ENCODE measurements at regions not wholly inside any gene's neighbourhood (a gene's known extent, or its start where the extent isn't known, plus 50 kb on each side); places are given as distances from the start of the nearest gene placed in this dataset.
"Not testable (repeated sequence)": the region's sequence is repeated elsewhere in the genome, so short reads cannot be mapped to it uniquely, and the experiment has no call there.

- DNase-seq, result no peak
- Mint-ChIP-seq H3K4me1 (no peaks in the 10 kb centered on the region), H3K9me3 (peaks cover 0 to 20% (median 3%) of the 10 kb centered on the region in 7 donors), H3K4me3 (no peak overlapping the region), H3K27me3 (no peaks in the 10 kb centered on the region), H3K27ac (no peak overlapping the region), H3K36me3 (no peaks in the 10 kb centered on the region)
- Histone ChIP-seq H3K27ac (ENCODE audit: insufficient read depth, low read length, poor library complexity, severe bottlenecking) (no peak overlapping the region), H3K4me3 (ENCODE audit: low read depth, low read length) (no peak overlapping the region), H3K27me3 (ENCODE audit: control insufficient read depth, insufficient read depth, low read length) (no peaks in the 10 kb centered on the region), H3K36me3 (ENCODE audit: control insufficient read depth, insufficient read depth, low read length) (no peaks in the 10 kb centered on the region), H3K9me3 (ENCODE audit: control insufficient read depth in 2 of 2, low read length in 2 of 2) (peaks cover 0 to 1% of the 10 kb centered on the region in 2 experiments), H3K4me1 (ENCODE audit: control insufficient read depth, insufficient read depth, low read length, poor library complexity, severe bottlenecking) (no peaks in the 10 kb centered on the region)
- no peak for ATAC-seq (ENCODE audit: low read depth in 2 of 2)
Measured at GRCh38 chr2:49306925-49307324, 152.6 kb upstream of the FSHR start.

GRCh38 chr2:49298693-49299092 is 144.4 kb upstream of the FSHR start:
- H3K4me1 Mint-ChIP-seq; H3K27ac ChIP-seq (ENCODE audit: insufficient read depth, low read length, poor library complexity, severe bottlenecking); DNase-seq; H3K27ac Mint-ChIP-seq; H3K4me3 Mint-ChIP-seq; H3K4me3 ChIP-seq (ENCODE audit: low read depth, low read length); H3K27me3 ChIP-seq (ENCODE audit: control insufficient read depth, insufficient read depth, low read length); H3K36me3 Mint-ChIP-seq; ATAC-seq (ENCODE audit: low read depth in 2 of 2); H3K9me3 ChIP-seq (ENCODE audit: control insufficient read depth in 2 of 2, low read length in 2 of 2); H3K27me3 Mint-ChIP-seq; H3K9me3 Mint-ChIP-seq; H3K36me3 ChIP-seq (ENCODE audit: control insufficient read depth, insufficient read depth, low read length); H3K4me1 ChIP-seq (ENCODE audit: control insufficient read depth, insufficient read depth, low read length, poor library complexity, severe bottlenecking): not testable (repeated sequence)

DNA sequence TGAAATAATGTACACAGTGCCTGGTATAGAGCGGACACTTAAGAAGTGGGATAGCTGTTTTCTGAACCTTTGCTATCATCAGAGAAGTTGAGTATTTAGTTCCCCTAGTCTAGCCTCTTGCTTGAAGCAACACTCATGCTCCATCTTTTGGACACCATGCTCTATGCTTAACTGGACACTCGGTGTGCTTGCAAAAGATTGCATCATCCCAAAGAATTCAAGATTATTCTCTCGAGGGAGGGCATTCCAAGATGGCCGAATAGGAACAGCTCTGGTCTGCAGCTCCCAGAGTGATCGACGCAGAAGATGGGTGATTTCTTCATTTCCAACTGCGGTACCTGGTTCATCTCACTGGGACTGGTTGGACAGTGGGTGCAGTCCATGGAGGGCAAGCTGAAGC is 143.9 kb upstream of the FSHR start:
- Mint-ChIP-seq H3K27me3 (no peaks in the 10 kb centered on the region), H3K9me3 (peaks cover 0 to 9% (median 3%) of the 10 kb centered on the region in 7 donors), H3K4me1 (no peaks in the 10 kb centered on the region), H3K27ac (no peak overlapping the region), H3K4me3 (no peak overlapping the region), H3K36me3 (no peaks in the 10 kb centered on the region)
- Histone ChIP-seq H3K36me3 (ENCODE audit: control insufficient read depth, insufficient read depth, low read length) (no peaks in the 10 kb centered on the region), H3K4me1 (ENCODE audit: control insufficient read depth, insufficient read depth, low read length, poor library complexity, severe bottlenecking) (no peaks in the 10 kb centered on the region), H3K4me3 (ENCODE audit: low read depth, low read length) (no peak overlapping the region), H3K27ac (ENCODE audit: insufficient read depth, low read length, poor library complexity, severe bottlenecking) (no peak overlapping the region), H3K9me3 (ENCODE audit: control insufficient read depth in 2 of 2, low read length in 2 of 2) (peaks cover 0 to 3% of the 10 kb centered on the region in 2 experiments), H3K27me3 (ENCODE audit: control insufficient read depth, insufficient read depth, low read length) (no peaks in the 10 kb centered on the region)
- ATAC-seq (ENCODE audit: low read depth in 2 of 2), result no peak
- no peak for DNase-seq

GRCh38 chr2:49296107-49296867 is 142.0 kb upstream of the FSHR start:
- Mint-ChIP-seq H3K9me3 (peaks cover 0 to 13% (median 5%) of the 10 kb centered on the region in 7 donors), H3K27ac (no peak overlapping the region)
- no peak for DNase-seq

GRCh38 chr2:49294225-49294624 is 139.9 kb upstream of the FSHR start:
- H3K4me3 ChIP-seq (ENCODE audit: low read depth, low read length), result no peak overlapping the region
- H3K27me3 ChIP-seq (ENCODE audit: control insufficient read depth, insufficient read depth, low read length), result no peaks in the 10 kb centered on the region
- Mint-ChIP-seq H3K27me3 (no peaks in the 10 kb centered on the region), H3K27ac (no peak overlapping the region), H3K9me3 (peaks cover 0 to 8% (median 3%) of the 10 kb centered on the region in 7 donors), H3K4me1 (no peaks in the 10 kb centered on the region), H3K4me3 (no peak overlapping the region), H3K36me3 (no peaks in the 10 kb centered on the region)
- no peaks in the 10 kb centered on the region for H3K36me3 ChIP-seq (ENCODE audit: control insufficient read depth, insufficient read depth, low read length)
- H3K4me1 ChIP-seq (ENCODE audit: control insufficient read depth, insufficient read depth, low read length, poor library complexity, severe bottlenecking), result no peaks in the 10 kb centered on the region
- DNase-seq (no peak), ATAC-seq (ENCODE audit: low read depth in 2 of 2) (no peak)
- no peaks in the 10 kb centered on the region for H3K9me3 ChIP-seq (ENCODE audit: control insufficient read depth in 2 of 2, low read length in 2 of 2)
- no peak overlapping the region for H3K27ac ChIP-seq (ENCODE audit: insufficient read depth, low read length, poor library complexity, severe bottlenecking)

More at GRCh38 chr2:49296107-49296867, 142.0 kb upstream of the FSHR start:
- no peak for ATAC-seq (ENCODE audit: low read depth in 2 of 2)
- Histone ChIP-seq H3K36me3 (ENCODE audit: control insufficient read depth, insufficient read depth, low read length) (no peaks in the 10 kb centered on the region), H3K9me3 (ENCODE audit: control insufficient read depth in 2 of 2, low read length in 2 of 2) (peaks cover 0 to 3% of the 10 kb centered on the region in 2 experiments), H3K27ac (ENCODE audit: insufficient read depth, low read length, poor library complexity, severe bottlenecking) (no peak overlapping the region), H3K4me1 (ENCODE audit: control insufficient read depth, insufficient read depth, low read length, poor library complexity, severe bottlenecking) (no peaks in the 10 kb centered on the region), H3K4me3 (ENCODE audit: low read depth, low read length) (no peak overlapping the region), H3K27me3 (ENCODE audit: control insufficient read depth, insufficient read depth, low read length) (no peaks in the 10 kb centered on the region)
- no peaks in the 10 kb centered on the region for H3K4me1 Mint-ChIP-seq
- no peaks in the 10 kb centered on the region for H3K36me3 Mint-ChIP-seq
- no peaks in the 10 kb centered on the region for H3K27me3 Mint-ChIP-seq
- no peak overlapping the region for H3K4me3 Mint-ChIP-seq

GRCh38 chr2:49291619-49292018 is 137.3 kb upstream of the FSHR start:
- H3K4me1 ChIP-seq (ENCODE audit: control insufficient read depth, insufficient read depth, low read length, poor library complexity, severe bottlenecking), result no peaks in the 10 kb centered on the region
- Mint-ChIP-seq H3K4me3 (no peak overlapping the region), H3K9me3 (peaks cover 0 to 8% (median 4%) of the 10 kb centered on the region in 7 donors), H3K4me1 (no peaks in the 10 kb centered on the region), H3K36me3 (no peaks in the 10 kb centered on the region), H3K27me3 (no peaks in the 10 kb centered on the region), H3K27ac (no peak overlapping the region)
- no peak for DNase-seq
- H3K27me3 ChIP-seq (ENCODE audit: control insufficient read depth, insufficient read depth, low read length), result no peaks in the 10 kb centered on the region
- no peak overlapping the region for H3K27ac ChIP-seq (ENCODE audit: insufficient read depth, low read length, poor library complexity, severe bottlenecking)
- H3K36me3 ChIP-seq (ENCODE audit: control insufficient read depth, insufficient read depth, low read length), result no peaks in the 10 kb centered on the region
- H3K4me3 ChIP-seq (ENCODE audit: low read depth, low read length), result no peak overlapping the region
- no peaks in the 10 kb centered on the region for H3K9me3 ChIP-seq (ENCODE audit: control insufficient read depth in 2 of 2, low read length in 2 of 2)
- ATAC-seq (ENCODE audit: low read depth in 2 of 2), result no peak

- H3K36me3 ChIP-seq (ENCODE audit: control insufficient read depth, insufficient read depth, low read length), result no peaks in the 10 kb centered on the region
- H3K4me1 ChIP-seq (ENCODE audit: control insufficient read depth, insufficient read depth, low read length, poor library complexity, severe bottlenecking), result no peaks in the 10 kb centered on the region
- ATAC-seq (ENCODE audit: low read depth in 2 of 2), result no peak
- no peak for DNase-seq
- Mint-ChIP-seq H3K4me3 (no peak overlapping the region), H3K36me3 (no peaks in the 10 kb centered on the region), H3K4me1 (no peaks in the 10 kb centered on the region), H3K9me3 (peaks cover 0 to 11% (median 4%) of the 10 kb centered on the region in 7 donors), H3K27me3 (no peaks in the 10 kb centered on the region), H3K27ac (no peak overlapping the region)
- H3K27ac ChIP-seq (ENCODE audit: insufficient read depth, low read length, poor library complexity, severe bottlenecking), result no peak overlapping the region
- H3K4me3 ChIP-seq (ENCODE audit: low read depth, low read length), result no peak overlapping the region
- no peaks in the 10 kb centered on the region for H3K9me3 ChIP-seq (ENCODE audit: control insufficient read depth in 2 of 2, low read length in 2 of 2)
- H3K27me3 ChIP-seq (ENCODE audit: control insufficient read depth, insufficient read depth, low read length), result no peaks in the 10 kb centered on the region
Measured at GRCh38 chr2:49289711-49290110, 135.4 kb upstream of the FSHR start.
